Peyer's patch (tissue), 4 donors: ENCODE measurements at regions not wholly inside any gene's neighbourhood (a gene's known extent, or its start where the extent isn't known, plus 50 kb on each side); places are given as distances from the start of the nearest gene placed in this dataset.

Experiments
- DNase-seq, 3 donors: peaks; one replicate each; pipeline ENCODE4 v3.0.0-alpha.2; 2017 to 2019
- H3K27ac ChIP-seq, 4 donors: fragments of 200-600 bp; sonication (generic); one replicate each; pipeline ENCODE4 v1.5.1; 2016 to 2019
- H3K27me3 ChIP-seq, 2 donors: fragments of 200-600 bp; sonication (generic); one replicate each; pipeline ENCODE4 v1.5.1; 2019
- H3K36me3 ChIP-seq, 3 donors: fragments of 200-600 bp; sonication (generic); one replicate each; pipeline ENCODE4 v1.5.1; 2016 to 2019
- H3K4me1 ChIP-seq, 4 donors: fragments of 200-600 bp; sonication (generic); one replicate each; pipeline ENCODE4 v1.5.1; 2016 to 2019
- H3K4me3 ChIP-seq, 4 donors: fragments of 200-600 bp; sonication (generic); 1 replicate in 3 of 4; 2 replicates in 1 of 4; pipeline ENCODE4 v1.5.1; 2016 to 2019; ENCODE audit warnings: mild to moderate bottlenecking in 1 of 4
- H3K9me3 ChIP-seq, 4 donors: fragments of 200-600 bp; sonication (generic); one replicate each; pipeline ENCODE4 v1.5.1; 2016 to 2019; ENCODE audit warnings: mild to moderate bottlenecking in 1 of 4
- CTCF ChIP-seq, 6 experiments: fragments of 450-650 bp in 4 of 6; fragments of 200-600 bp in 2 of 6; sonication (generic) in 1 of 6; IDR thresholded peaks; one replicate each; pipeline ENCODE4 v1.5.1; 2017 to 2019; ENCODE audit warnings: antibody characterized with exemption in 6 of 6, mild to moderate bottlenecking in 3 of 6, moderate library complexity in 1 of 6
- POLR2A ChIP-seq, 2 donors: fragments of 450-650 bp; IDR thresholded peaks; one replicate each; pipeline ENCODE4 v1.5.1; 2017; ENCODE audit warnings: antibody characterized with exemption in 2 of 2, mild to moderate bottlenecking in 2 of 2, moderate library complexity in 2 of 2

GRCh38 chr14:54050759-54051158 is 94.1 kb upstream of the BMP4 start:
- H3K36me3 ChIP-seq = no peaks in the 10 kb centered on the region
- no peak overlapping the region for H3K27ac ChIP-seq
- TF ChIP-seq POLR2A (IDR thresholded peaks at IDR 0.05) (no peak), CTCF (IDR thresholded peaks at IDR 0.05) (no peak)
- no peak overlapping the region for H3K4me3 ChIP-seq
- no peak for DNase-seq
- H3K4me1 ChIP-seq = no peaks in the 10 kb centered on the region
- no peaks in the 10 kb centered on the region for H3K27me3 ChIP-seq
- no peaks in the 10 kb centered on the region for H3K9me3 ChIP-seq

GRCh38 chr14:54052696-54053385 is 96.2 kb upstream of the BMP4 start:
- no peaks in the 10 kb centered on the region for H3K36me3 ChIP-seq
- no peaks in the 10 kb centered on the region for H3K27me3 ChIP-seq
- no peak for TF ChIP-seq POLR2A (IDR thresholded peaks at IDR 0.05)
- no peak for TF ChIP-seq CTCF (IDR thresholded peaks at IDR 0.05)
- H3K4me1 ChIP-seq = no peaks in the 10 kb centered on the region
- H3K4me3 ChIP-seq = no peak overlapping the region
- H3K27ac ChIP-seq = no peak overlapping the region
- no peaks in the 10 kb centered on the region for H3K9me3 ChIP-seq
- no peak for DNase-seq

GRCh38 chr14:54053386-54053745 is 96.7 kb upstream of the BMP4 start:
- Histone ChIP-seq H3K4me3 (no peak overlapping the region), H3K4me1 (no peaks in the 10 kb centered on the region), H3K27me3 (no peaks in the 10 kb centered on the region), H3K27ac (no peak overlapping the region), H3K36me3 (no peaks in the 10 kb centered on the region), H3K9me3 (no peaks in the 10 kb centered on the region)
- TF ChIP-seq CTCF (IDR thresholded peaks at IDR 0.05) (no peak), POLR2A (IDR thresholded peaks at IDR 0.05) (no peak)
- DNase-seq = no peak

- H3K27me3 ChIP-seq = no peaks in the 10 kb centered on the region
- no peak overlapping the region for H3K27ac ChIP-seq
- H3K9me3 ChIP-seq = no peaks in the 10 kb centered on the region
- H3K4me3 ChIP-seq = no peak overlapping the region
- TF ChIP-seq POLR2A (IDR thresholded peaks at IDR 0.05) (no peak), CTCF (IDR thresholded peaks at IDR 0.05) (no peak)
- DNase-seq = no peak
- no peaks in the 10 kb centered on the region for H3K36me3 ChIP-seq
- H3K4me1 ChIP-seq = no peaks in the 10 kb centered on the region
These were observed 101.9 kb upstream of the BMP4 start for GRCh38 chr14:54058505-54058904.

- Histone ChIP-seq H3K4me3 (no peak overlapping the region), H3K4me1 (no peaks in the 10 kb centered on the region), H3K27ac (no peak overlapping the region)
These were observed 127.1 kb upstream of the BMP4 start for GRCh38 chr14:54083549-54084239.

More at GRCh38 chr14:54083549-54084239, 127.1 kb upstream of the BMP4 start:
- Histone ChIP-seq H3K9me3 (no peaks in the 10 kb centered on the region), H3K27me3 (no peaks in the 10 kb centered on the region), H3K36me3 (no peaks in the 10 kb centered on the region)
- no peak for DNase-seq
- TF ChIP-seq POLR2A (IDR thresholded peaks at IDR 0.05) = no peak
- no peak for TF ChIP-seq CTCF (IDR thresholded peaks at IDR 0.05)
